HG03469 (cell line): ENCODE measurements at regions not wholly inside any gene's neighbourhood (a gene's known extent, or its start where the extent isn't known, plus 50 kb on each side); places are given as distances from the start of the nearest gene placed in this dataset.

Source experiments
- ATAC-seq: cut with Tn5 transposase; IDR thresholded peaks from one replicate; pipeline ENCODE4 v1.9.1; 2021; ENCODE audit warnings: mild to moderate bottlenecking, moderate library complexity, moderate number of reproducible peaks; ENCODE audit not compliant: unreplicated experiment

GRCh38 chr3:72135636-72136035 lies 350.7 kb upstream of the PROK2 start:
- ATAC-seq = no peak

- no peak for ATAC-seq
Observed at GRCh38 chr3:72134989-72135451, 350.1 kb upstream of the PROK2 start.

GRCh38 chr3:72133329-72134011 lies 348.5 kb upstream of the PROK2 start:
- ATAC-seq = no peak

GRCh38 chr3:72131899-72132298 lies 347.0 kb upstream of the PROK2 start:
- ATAC-seq = no peak

- ATAC-seq = no peak
Observed at GRCh38 chr3:72130565-72130964, 345.6 kb upstream of the PROK2 start.

GRCh38 chr3:72129501-72130094 lies 344.6 kb upstream of the PROK2 start:
- no peak for ATAC-seq

GRCh38 chr3:72128921-72129320 lies 344.0 kb upstream of the PROK2 start:
- no peak for ATAC-seq

GRCh38 chr3:72127844-72128243 lies 342.9 kb upstream of the PROK2 start:
- ATAC-seq = no peak

- ATAC-seq = no peak
Observed at GRCh38 chr3:72127224-72127612, 342.3 kb upstream of the PROK2 start.

GRCh38 chr3:72126441-72127223 lies 341.7 kb upstream of the PROK2 start:
- no peak for ATAC-seq

- ATAC-seq = peak; percentile 59
Observed at GRCh38 chr3:72123908-72124441, 339.0 kb upstream of the PROK2 start.

- ATAC-seq = no peak
Observed at GRCh38 chr3:72120806-72121778, 336.1 kb upstream of the PROK2 start.

- no peak for ATAC-seq
Observed at GRCh38 chr3:72120039-72120438, 335.1 kb upstream of the PROK2 start.

GRCh38 chr3:72118628-72119027 lies 333.7 kb upstream of the PROK2 start:
- no peak for ATAC-seq

GRCh38 chr3:72116226-72116625 lies 331.3 kb upstream of the PROK2 start:
- ATAC-seq = no peak

- ATAC-seq = no peak
Observed at GRCh38 chr3:72115307-72115706, 330.4 kb upstream of the PROK2 start.

GRCh38 chr3:72114773-72115172 lies 329.8 kb upstream of the PROK2 start:
- no peak for ATAC-seq

GRCh38 chr3:72113964-72114363 lies 329.0 kb upstream of the PROK2 start:
- ATAC-seq = no peak

GRCh38 chr3:72113564-72113963 lies 328.6 kb upstream of the PROK2 start:
- ATAC-seq = no peak

GRCh38 chr3:72112435-72112834 lies 327.5 kb upstream of the PROK2 start:
- ATAC-seq = no peak
